ENCODE measurements at regions not wholly inside any gene's neighbourhood (a gene's known extent, or its start where the extent isn't known, plus 50 kb on each side); places are given as distances from the start of the nearest gene placed in this dataset.

- TF ChIP-seq YY1 (IDR thresholded peaks at IDR 0.05; ENCODE audit: extremely low read depth, insufficient replicate concordance, low read depth, low read length) (no peak), CTCF (IDR thresholded peaks at IDR 0.05 in 2 of 3, conservative IDR thresholded peaks at IDR 0.05 in 1 of 3; ENCODE audit: borderline replicate concordance in 1 of 3, insufficient read depth in 1 of 3, low read depth in 2 of 3, low read length in 2 of 3) (no peak), JUND (IDR thresholded peaks at IDR 0.05) (no peak), POLR2AphosphoS5 (IDR thresholded peaks at IDR 0.05; ENCODE audit: low read depth, low read length) (no peak), EZH2 (IDR thresholded peaks at IDR 0.05) (no peak), SP1 (IDR thresholded peaks at IDR 0.05; ENCODE audit: low read depth) (no peak), CEBPB (IDR thresholded peaks at IDR 0.05; ENCODE audit: low read depth) (no peak), RAD21 (IDR thresholded peaks at IDR 0.05; ENCODE audit: low read depth) (no peak), EZH2phosphoT487 (IDR thresholded peaks at IDR 0.05; ENCODE audit: borderline replicate concordance) (no peak)
- TF ChIP-seq, protein P1, sequence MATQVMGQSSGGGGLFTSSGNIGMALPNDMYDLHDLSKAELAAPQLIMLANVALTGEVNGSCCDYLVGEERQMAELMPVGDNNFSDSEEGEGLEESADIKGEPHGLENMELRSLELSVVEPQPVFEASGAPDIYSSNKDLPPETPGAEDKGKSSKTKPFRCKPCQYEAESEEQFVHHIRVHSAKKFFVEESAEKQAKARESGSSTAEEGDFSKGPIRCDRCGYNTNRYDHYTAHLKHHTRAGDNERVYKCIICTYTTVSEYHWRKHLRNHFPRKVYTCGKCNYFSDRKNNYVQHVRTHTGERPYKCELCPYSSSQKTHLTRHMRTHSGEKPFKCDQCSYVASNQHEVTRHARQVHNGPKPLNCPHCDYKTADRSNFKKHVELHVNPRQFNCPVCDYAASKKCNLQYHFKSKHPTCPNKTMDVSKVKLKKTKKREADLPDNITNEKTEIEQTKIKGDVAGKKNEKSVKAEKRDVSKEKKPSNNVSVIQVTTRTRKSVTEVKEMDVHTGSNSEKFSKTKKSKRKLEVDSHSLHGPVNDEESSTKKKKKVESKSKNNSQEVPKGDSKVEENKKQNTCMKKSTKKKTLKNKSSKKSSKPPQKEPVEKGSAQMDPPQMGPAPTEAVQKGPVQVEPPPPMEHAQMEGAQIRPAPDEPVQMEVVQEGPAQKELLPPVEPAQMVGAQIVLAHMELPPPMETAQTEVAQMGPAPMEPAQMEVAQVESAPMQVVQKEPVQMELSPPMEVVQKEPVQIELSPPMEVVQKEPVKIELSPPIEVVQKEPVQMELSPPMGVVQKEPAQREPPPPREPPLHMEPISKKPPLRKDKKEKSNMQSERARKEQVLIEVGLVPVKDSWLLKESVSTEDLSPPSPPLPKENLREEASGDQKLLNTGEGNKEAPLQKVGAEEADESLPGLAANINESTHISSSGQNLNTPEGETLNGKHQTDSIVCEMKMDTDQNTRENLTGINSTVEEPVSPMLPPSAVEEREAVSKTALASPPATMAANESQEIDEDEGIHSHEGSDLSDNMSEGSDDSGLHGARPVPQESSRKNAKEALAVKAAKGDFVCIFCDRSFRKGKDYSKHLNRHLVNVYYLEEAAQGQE (IDR thresholded peaks at IDR 0.05; ENCODE audit: low read depth) = no peak
Observed at GRCh38 chr1:195773931-195774330, 834.3 kb downstream of the KCNT2 start.

Measured in HCT116 (cell line).